Tibial nerve (tissue), 4 donors: ENCODE measurements at regions not wholly inside any gene's neighbourhood (a gene's known extent, or its start where the extent isn't known, plus 50 kb on each side); places are given as distances from the start of the nearest gene placed in this dataset.

Experiments used
- CTCF ChIP-seq, 5 experiments: fragments of 200-600 bp in 3 of 5; fragments of 450-650 bp in 2 of 5; sonication (generic) in 3 of 5; IDR thresholded peaks; one replicate each; pipeline ENCODE4 v1.5.1; 2016 to 2019; ENCODE audit warnings: antibody characterized with exemption in 5 of 5, mild to moderate bottlenecking in 3 of 5, moderate library complexity in 2 of 5
- EP300 ChIP-seq, 2 donors: sonication (generic); formaldehyde crosslinking; IDR thresholded peaks; one replicate each; pipeline ENCODE4 v1.6.1; 2017; ENCODE audit warnings: antibody characterized with exemption in 2 of 2, mild to moderate bottlenecking in 1 of 2
- POLR2A ChIP-seq, 2 donors: fragments of 450-650 bp; IDR thresholded peaks; one replicate each; pipeline ENCODE4 v1.6.1; 2017; ENCODE audit warnings: antibody characterized with exemption in 2 of 2, mild to moderate bottlenecking in 2 of 2, moderate library complexity in 2 of 2

- TF ChIP-seq POLR2A (IDR thresholded peaks at IDR 0.05), result no peak
- no peak for TF ChIP-seq CTCF (IDR thresholded peaks at IDR 0.05)
- TF ChIP-seq EP300 (IDR thresholded peaks at IDR 0.05), result no peak
Measured at GRCh38 chr1:14031461-14031860, 331.5 kb downstream of the PRDM2 start.
